Activated gamma-delta T cell treated with Interleukin-2 at 50 U/mL for 16 hours (primary cell): ENCODE measurements at regions not wholly inside any gene's neighbourhood (a gene's known extent, or its start where the extent isn't known, plus 50 kb on each side); places are given as distances from the start of the nearest gene placed in this dataset.

Experiments
- DNase-seq: peaks from one replicate; pipeline ENCODE4 v3.0.0-alpha.2; 2020

DNA sequence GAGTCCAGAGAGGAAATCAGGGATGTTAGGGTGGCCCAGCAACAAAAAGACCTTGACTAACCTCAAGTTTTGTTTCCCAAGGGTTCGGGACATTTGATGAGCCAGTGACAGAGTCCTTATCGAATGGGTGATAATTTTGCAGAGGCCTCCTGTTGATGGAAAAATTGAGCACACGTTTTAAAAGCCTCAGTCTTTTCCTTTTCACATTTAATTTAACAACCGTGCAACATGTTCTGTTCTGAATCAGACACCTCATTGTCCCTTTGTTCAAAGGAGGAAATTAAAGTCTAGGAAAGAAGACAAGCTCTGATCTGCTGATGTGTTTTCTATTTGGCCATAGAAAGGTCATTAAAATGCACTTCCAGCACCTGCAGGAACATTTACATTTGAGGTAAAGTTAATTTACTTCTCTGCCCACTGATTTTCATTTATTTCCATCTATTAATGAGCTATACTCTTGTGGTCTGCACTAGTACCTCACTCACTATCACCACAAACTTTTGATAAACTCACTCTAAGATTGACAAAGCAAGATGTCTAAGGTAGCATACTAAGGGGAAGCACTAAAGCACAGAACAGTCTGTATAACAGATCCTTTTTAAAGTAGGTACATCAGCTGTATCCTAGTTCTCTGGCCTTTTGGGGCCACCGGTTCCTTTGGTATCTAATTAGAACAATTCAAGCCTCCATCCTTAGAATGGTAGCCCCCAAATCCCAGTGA, 147.0 kb downstream of the RPAP3 start:
- no peak for DNase-seq

- DNase-seq: no peak
Observed at GRCh38 chr12:47557386-47557785, 148.4 kb downstream of the RPAP3 start.

DNA sequence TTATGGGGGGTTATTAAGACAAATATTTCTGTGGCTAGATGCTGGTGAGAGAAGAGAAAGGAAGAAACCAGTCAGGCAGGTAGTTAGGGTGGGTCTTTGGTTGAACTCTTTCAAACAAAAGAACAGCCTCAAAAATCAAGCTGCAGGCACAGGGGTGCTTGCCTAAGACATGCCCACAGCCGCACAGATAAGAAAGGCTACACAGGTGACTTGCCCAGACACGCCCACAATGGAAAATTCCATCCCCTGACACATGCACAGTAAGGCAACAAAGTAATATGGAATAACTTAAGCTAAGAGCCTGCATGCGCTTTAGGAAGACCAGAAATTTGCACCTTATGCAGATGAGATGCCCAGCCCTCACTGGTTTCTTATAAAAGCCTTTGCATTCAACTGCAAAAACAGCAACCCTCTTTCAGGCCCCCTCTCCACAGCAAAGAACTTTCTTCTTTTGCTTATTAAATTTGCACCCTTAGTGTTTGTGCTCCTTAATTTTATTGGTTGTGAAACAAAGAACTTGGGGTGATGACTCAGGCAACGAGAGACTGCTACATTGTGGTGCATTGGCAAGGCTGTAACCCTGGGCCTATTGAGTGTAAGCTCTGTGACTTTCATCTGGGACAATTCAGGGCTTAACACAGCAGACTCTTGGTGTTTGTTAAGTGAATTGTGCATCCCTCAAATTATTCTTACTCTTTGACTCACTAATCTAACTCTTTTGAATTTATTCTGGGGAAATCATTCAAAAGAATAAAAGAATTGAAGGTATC, 149.4 kb downstream of the RPAP3 start:
- no peak for DNase-seq

DNA sequence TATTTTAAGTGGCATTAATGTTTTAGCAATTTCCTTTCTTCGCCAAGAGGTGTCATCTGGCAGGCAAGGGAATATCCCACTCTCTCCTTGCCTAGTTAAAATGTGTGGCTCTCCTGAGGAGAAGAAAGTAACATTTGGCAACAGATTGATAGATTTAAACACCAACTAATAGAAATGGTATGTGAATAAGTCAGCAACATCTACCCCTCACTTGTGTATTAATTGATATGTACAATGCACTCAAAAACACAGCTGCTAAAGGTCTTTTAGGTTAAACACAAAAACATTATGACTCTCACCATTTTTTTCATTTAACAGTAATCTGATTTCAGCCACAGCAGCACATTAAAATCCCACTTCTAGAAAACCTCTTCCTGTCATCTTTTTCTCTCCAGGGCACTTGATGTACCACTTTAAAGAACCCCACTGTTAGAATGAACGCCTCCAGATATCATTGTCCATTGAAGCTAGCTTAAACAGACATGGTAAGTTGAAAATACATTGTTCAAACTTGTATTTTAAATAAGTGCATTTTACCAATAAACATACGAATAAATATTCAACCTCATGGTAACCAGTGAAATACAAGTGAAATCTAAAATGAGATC, 151.7 kb downstream of the RPAP3 start:
- no peak for DNase-seq

GRCh38 chr12:47553266-47553665, 152.6 kb downstream of the RPAP3 start:
- DNase-seq: no peak

DNA sequence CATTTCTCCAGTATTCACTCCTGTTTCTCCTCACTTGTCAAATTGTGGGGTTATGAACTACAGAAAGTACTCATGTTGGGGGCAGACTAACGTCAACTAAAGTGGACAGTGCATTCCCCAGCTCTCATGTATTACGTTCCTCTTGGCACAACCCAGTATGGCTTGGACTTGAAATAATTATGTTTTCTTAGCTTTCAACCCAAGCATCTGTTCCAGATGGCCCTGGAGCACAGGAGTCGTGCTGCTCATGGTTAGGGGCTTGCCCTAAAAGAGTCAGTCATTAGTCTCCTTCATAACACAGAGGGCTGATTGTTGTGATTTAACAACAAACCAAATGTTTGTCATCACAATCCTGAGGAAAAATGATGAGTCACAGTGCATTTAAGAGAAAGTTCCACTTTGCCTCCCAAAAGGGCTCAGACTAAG, 154.4 kb downstream of the RPAP3 start:
- DNase-seq: no peak

DNA sequence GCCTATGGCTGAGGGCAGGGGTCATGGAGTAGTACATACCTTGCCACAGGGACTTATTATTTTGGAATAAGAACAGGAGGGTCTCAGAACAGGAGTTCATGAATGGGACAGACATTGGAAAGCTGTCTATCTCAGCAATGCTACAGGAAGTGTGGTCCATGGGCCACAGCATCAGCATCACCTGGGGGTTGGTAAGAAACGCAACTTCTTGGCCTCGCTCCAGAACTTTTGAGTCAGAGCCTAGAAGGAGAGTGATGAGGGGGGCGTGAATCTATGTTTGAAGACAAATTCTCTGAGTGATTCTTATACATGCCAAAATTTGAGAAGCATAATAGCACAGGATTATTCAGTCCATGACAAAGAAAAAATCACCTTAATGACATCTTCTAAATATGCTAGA, 156.6 kb downstream of the RPAP3 start:
- no peak for DNase-seq

- DNase-seq: no peak
Observed at GRCh38 chr12:47548401-47548800, 157.4 kb downstream of the RPAP3 start.

GRCh38 chr12:47547077-47547476, 158.8 kb downstream of the RPAP3 start:
- no peak for DNase-seq

- no peak for DNase-seq
Observed at GRCh38 chr12:47545938-47546609, 159.8 kb downstream of the RPAP3 start.

GRCh38 chr12:47534695-47535094, 171.1 kb downstream of the RPAP3 start:
- DNase-seq: no peak

- DNase-seq: no peak
Observed at GRCh38 chr12:47530050-47530449, 175.8 kb downstream of the RPAP3 start.

DNA sequence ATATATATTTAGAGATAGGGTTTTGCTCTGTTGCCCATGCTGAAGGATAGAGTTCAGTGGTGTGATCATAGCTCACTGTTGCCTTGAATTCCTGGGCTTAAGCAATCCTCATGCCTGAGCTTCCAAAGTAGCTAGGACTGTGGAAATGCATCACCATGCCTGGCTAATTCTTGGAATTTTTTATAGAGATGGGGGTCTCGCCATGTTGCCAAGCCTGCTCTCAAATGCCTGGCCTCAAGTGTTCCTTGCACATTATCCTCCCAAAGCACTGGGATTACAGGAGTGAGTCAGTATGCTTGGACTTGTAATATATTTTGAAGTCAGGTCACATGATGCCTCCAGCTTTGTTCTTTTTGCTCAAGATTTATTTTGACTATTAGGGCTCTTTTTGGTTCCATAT, 178.0 kb downstream of the RPAP3 start:
- DNase-seq: no peak

- DNase-seq: no peak
Observed at GRCh38 chr12:47520029-47520428, 185.8 kb downstream of the RPAP3 start.

DNA sequence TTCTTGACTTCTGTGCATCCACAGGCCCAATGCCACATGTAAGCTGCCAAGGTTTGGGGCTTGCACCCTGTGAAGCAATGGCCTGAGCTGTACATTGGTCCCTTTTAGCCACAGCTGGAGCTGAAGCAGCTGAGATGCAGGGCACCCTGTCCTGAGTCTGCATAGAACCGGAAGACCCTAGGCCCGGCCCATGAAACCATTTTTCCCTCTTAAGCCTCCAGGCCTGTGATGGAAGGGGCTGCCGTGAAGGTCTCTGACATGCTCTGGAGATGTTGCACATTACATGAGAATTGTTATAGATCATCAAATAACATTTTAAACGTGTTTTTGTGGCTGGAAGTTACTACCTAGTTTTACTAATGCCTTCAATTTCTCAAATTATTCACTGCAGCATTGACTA, 188.7 kb downstream of the RPAP3 start:
- no peak for DNase-seq

GRCh38 chr12:47509398-47509851, 196.4 kb downstream of the RPAP3 start:
- DNase-seq: no peak

- no peak for DNase-seq
Observed at GRCh38 chr12:47507221-47507620, 198.6 kb downstream of the RPAP3 start.

- DNase-seq: no peak
Observed at GRCh38 chr12:47504775-47505446, 200.9 kb downstream of the RPAP3 start.

DNA sequence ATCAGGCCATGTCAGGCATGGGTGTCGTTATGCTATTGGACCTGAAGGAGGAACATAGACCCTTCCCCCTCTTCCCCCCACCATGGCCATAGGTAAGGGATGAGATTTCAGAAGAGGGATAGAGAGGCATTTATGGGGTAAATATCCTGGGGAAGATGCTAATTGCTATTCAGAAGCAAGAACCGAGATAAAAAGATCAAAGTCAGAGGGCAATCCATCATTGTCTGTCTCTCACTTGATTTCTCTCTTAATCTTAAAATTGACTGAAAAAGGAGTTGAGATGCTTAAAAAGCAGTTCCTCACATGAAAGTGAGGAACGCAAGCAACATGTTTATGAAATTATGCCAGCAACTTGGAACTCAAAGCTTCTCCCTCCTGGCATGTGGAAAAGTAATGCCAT, 212.0 kb downstream of the RPAP3 start:
- DNase-seq: no peak

GRCh38 chr12:47491516-47492305, 214.1 kb downstream of the RPAP3 start:
- no peak for DNase-seq

DNA sequence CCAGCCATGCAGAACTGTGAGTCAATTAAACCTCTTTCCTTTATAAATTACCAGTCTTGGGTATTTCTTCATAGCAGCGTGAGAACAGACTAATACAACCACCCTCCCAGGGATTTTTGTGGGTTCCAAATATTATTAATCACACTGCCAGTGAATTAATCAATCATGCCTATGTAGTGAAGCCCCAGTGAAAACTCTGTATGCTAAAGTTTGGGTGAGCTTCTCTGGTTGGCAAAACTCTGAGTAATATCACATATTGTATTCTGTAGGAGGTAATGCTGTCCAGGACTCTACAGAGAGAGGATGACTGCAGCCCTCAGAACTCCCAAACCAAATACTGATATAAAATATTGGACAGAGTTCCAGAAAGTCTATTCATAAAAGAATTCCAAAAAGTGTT, 216.9 kb downstream of the RPAP3 start:
- no peak for DNase-seq

GRCh38 chr12:47481041-47481440, 224.8 kb downstream of the RPAP3 start:
- DNase-seq: no peak
